ENCODE measurements at regions not wholly inside any gene's neighbourhood (a gene's known extent, or its start where the extent isn't known, plus 50 kb on each side); places are given as distances from the start of the nearest gene placed in this dataset.

GRCh38 chr7:47654672-47655298 lies 72.9 kb upstream of the TNS3 start:
- Histone ChIP-seq H3K4me3 (no peak overlapping the region), H3K9me3 (no peaks in the 10 kb centered on the region), H3K4me1 (ENCODE audit: low read depth) (no peaks in the 10 kb centered on the region), H3K36me3 (ENCODE audit: low read depth) (no peaks in the 10 kb centered on the region)
- no peak for DNase-seq
- no peak for TF ChIP-seq CTCF (IDR thresholded peaks at IDR 0.05)
- ATAC-seq, result no peak
- intact Hi-C loops (cut with DNase I, micrococcal nuclease), result no loop called here

GRCh38 chr7:47653550-47654411 lies 71.9 kb upstream of the TNS3 start:
- no peaks in the 10 kb centered on the region for H3K4me1 ChIP-seq (ENCODE audit: low read depth)
- intact Hi-C loops (cut with DNase I, micrococcal nuclease), result no loop called here
- no peak for TF ChIP-seq CTCF (IDR thresholded peaks at IDR 0.05)

GRCh38 chr7:47652591-47652990 lies 70.7 kb upstream of the TNS3 start:
- no peaks in the 10 kb centered on the region for H3K4me1 ChIP-seq (ENCODE audit: low read depth)
- H3K9me3 ChIP-seq, result no peaks in the 10 kb centered on the region
- DNase-seq, result no peak
- ATAC-seq, result no peak
- TF ChIP-seq CTCF (IDR thresholded peaks at IDR 0.05), result no peak
- no peaks in the 10 kb centered on the region for H3K36me3 ChIP-seq (ENCODE audit: low read depth)
- no peak overlapping the region for H3K4me3 ChIP-seq
- intact Hi-C loops (cut with DNase I, micrococcal nuclease), result no loop called here

More at GRCh38 chr7:47653550-47654411, 71.9 kb upstream of the TNS3 start:
- Histone ChIP-seq H3K4me3 (no peak overlapping the region), H3K9me3 (no peaks in the 10 kb centered on the region), H3K36me3 (ENCODE audit: low read depth) (no peaks in the 10 kb centered on the region)
- ATAC-seq, result no peak
- DNase-seq, result no peak

- ATAC-seq (no peak), DNase-seq (no peak)
- intact Hi-C loops (cut with DNase I, micrococcal nuclease), result no loop called here
- Histone ChIP-seq H3K4me1 (ENCODE audit: low read depth) (no peaks in the 10 kb centered on the region), H3K36me3 (ENCODE audit: low read depth) (no peaks in the 10 kb centered on the region), H3K4me3 (no peak overlapping the region), H3K9me3 (no peaks in the 10 kb centered on the region)
- TF ChIP-seq CTCF (IDR thresholded peaks at IDR 0.05), result no peak
These were observed 69.7 kb upstream of the TNS3 start for GRCh38 chr7:47651355-47652317.

GRCh38 chr7:47649919-47650318 lies 68.0 kb upstream of the TNS3 start:
- Histone ChIP-seq H3K36me3 (ENCODE audit: low read depth) (no peaks in the 10 kb centered on the region), H3K4me3 (no peak overlapping the region), H3K9me3 (no peaks in the 10 kb centered on the region), H3K4me1 (ENCODE audit: low read depth) (no peaks in the 10 kb centered on the region)
- no peak for TF ChIP-seq CTCF (IDR thresholded peaks at IDR 0.05)
- ATAC-seq, result no peak
- intact Hi-C loops (cut with DNase I, micrococcal nuclease), result no loop called here
- DNase-seq, result no peak
